Sigmoid colon (tissue), 4 donors: ENCODE measurements at regions not wholly inside any gene's neighbourhood (a gene's known extent, or its start where the extent isn't known, plus 50 kb on each side); places are given as distances from the start of the nearest gene placed in this dataset.

Experiments used
- EP300 ChIP-seq, 4 donors: sonication (generic); formaldehyde crosslinking; IDR thresholded peaks; one replicate each; pipeline ENCODE4 v1.6.1; 2017; ENCODE audit warnings: antibody characterized with exemption in 4 of 4
- POLR2A ChIP-seq, 2 donors: fragments of 450-650 bp; IDR thresholded peaks; one replicate each; pipeline ENCODE4 v1.6.1; 2016; ENCODE audit warnings: antibody characterized with exemption in 2 of 2, mild to moderate bottlenecking in 2 of 2, moderate library complexity in 2 of 2
- POLR2AphosphoS5 ChIP-seq, 4 donors: sonication (generic); formaldehyde crosslinking; IDR thresholded peaks; one replicate each; pipeline ENCODE4 v1.6.1; 2017; ENCODE audit warnings: antibody characterized with exemption in 4 of 4
- TF ChIP-seq, protein P1 (sequence below), 4 experiments: fragments of 450-650 bp in 3 of 4; fragments of 200-600 bp in 1 of 4; IDR thresholded peaks; one replicate each; pipeline ENCODE4 v1.5.1; 2016 to 2019; ENCODE audit warnings: antibody characterized with exemption in 4 of 4, mild to moderate bottlenecking in 3 of 4, moderate library complexity in 2 of 4

DNA sequence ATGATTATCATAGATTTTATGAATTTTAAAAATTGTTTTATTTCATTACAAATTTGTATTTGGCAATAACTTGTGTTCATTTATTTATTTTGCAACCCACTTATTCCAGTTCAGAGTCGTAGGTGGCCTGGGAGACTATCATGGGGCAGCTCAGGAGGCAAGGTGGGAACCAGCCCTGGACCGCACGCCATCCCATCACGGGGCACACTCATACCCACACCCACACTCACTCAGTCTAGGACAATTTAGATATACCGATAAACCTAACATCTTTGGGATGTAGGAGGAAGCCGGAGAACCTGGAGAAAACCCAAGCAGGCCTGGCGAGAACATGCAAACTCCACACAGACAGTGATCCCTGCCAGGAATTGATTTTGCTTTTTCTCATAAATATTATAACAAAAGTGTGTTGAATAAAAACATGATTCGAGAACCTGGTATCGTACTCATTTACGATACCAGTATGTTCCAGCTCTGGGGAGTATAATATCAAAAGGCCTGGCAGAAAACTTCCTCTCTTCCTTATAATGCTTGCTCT is 205.3 kb downstream of the NFKBIZ start:
- TF ChIP-seq, protein P1, sequence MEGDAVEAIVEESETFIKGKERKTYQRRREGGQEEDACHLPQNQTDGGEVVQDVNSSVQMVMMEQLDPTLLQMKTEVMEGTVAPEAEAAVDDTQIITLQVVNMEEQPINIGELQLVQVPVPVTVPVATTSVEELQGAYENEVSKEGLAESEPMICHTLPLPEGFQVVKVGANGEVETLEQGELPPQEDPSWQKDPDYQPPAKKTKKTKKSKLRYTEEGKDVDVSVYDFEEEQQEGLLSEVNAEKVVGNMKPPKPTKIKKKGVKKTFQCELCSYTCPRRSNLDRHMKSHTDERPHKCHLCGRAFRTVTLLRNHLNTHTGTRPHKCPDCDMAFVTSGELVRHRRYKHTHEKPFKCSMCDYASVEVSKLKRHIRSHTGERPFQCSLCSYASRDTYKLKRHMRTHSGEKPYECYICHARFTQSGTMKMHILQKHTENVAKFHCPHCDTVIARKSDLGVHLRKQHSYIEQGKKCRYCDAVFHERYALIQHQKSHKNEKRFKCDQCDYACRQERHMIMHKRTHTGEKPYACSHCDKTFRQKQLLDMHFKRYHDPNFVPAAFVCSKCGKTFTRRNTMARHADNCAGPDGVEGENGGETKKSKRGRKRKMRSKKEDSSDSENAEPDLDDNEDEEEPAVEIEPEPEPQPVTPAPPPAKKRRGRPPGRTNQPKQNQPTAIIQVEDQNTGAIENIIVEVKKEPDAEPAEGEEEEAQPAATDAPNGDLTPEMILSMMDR (IDR thresholded peaks at IDR 0.05), result no peak
- no peak for TF ChIP-seq POLR2A (IDR thresholded peaks at IDR 0.05)
- no peak for TF ChIP-seq EP300 (IDR thresholded peaks at IDR 0.05)
- no peak for TF ChIP-seq POLR2AphosphoS5 (IDR thresholded peaks at IDR 0.05)
